HepG2 (cell line): ENCODE measurements at regions not wholly inside any gene's neighbourhood (a gene's known extent, or its start where the extent isn't known, plus 50 kb on each side); places are given as distances from the start of the nearest gene placed in this dataset.

Source experiments
- ATAC-seq: fragments of 200-7000 bp; cut with Tn5 transposase; 3 replicates; pipeline ENCODE4 v1.9.1; 2020; ENCODE audit warnings: mild to moderate bottlenecking, moderate library complexity
- BruUV-seq: library from RNA; stranded (reverse); fragments of 400-500 nt; replicated peaks from 2 replicates; lab custom pipeline; 2021; lab: Mats Ljungman, UMichigan
- CTCF ChIA-PET: fragments of 300-600 bp; formaldehyde crosslinking; extraction: SDS; loops from one replicate; lab custom pipeline; 2021; ENCODE audit warnings: low total read pairs, inconsistent platforms, low intra/inter-chr PET ratio; lab: Yijun Ruan, JAX
- POLR2A ChIA-PET: fragments of 350-600 bp; sonication (Branson Sonifier 250); formaldehyde crosslinking; loops from one replicate; lab custom pipeline; 2020; ENCODE audit warnings: antibody characterized with exemption, inconsistent platforms; lab: Yijun Ruan, JAX
- DNase-seq: peaks from one replicate; pipeline ENCODE4 v3.0.0-alpha.2; 2015; ENCODE audit warnings: low spot score
- FAIRE-seq: peaks from 3 replicates; lab custom pipeline; 2011; peaks lifted over from hg19 to GRCh38; lab: Jason Lieb, UNC
- H2AFZ ChIP-seq: one replicate; pipeline ENCODE4 v1.6.1; 2011; ENCODE audit warnings: low read length, inconsistent platforms
- H3K27ac ChIP-seq: fragments of 300-600 bp; 3 replicates; pipeline ENCODE4 v1.8.0; 2011; ENCODE audit warnings: mixed run types, mild to moderate bottlenecking, mixed read lengths, low read length, inconsistent platforms; ENCODE audit not compliant: insufficient read depth; ENCODE audit errors: extremely low read length
- H3K27me3 ChIP-seq, 2 experiments: fragments of 200-600 bp in 1 of 2; 2 replicates in 1 of 2; 3 replicates in 1 of 2; pipeline versions ENCODE4 v1.6.0 to v1.8.0; 2011; ENCODE audit warnings: low read length in 2 of 2, mild to moderate bottlenecking in 2 of 2, moderate library complexity in 2 of 2, inconsistent platforms in 1 of 2; ENCODE audit not compliant: insufficient read depth in 2 of 2, control insufficient read depth in 1 of 2
- H3K36me3 ChIP-seq, 2 experiments: fragments of 200-600 bp in 1 of 2; replicated peaks in 1 of 2; 2 replicates in 1 of 2; 3 replicates in 1 of 2; pipeline versions ENCODE4 v1.5.1 to v1.8.0; 2011; ENCODE audit warnings: low read length in 2 of 2, inconsistent platforms in 1 of 2; ENCODE audit not compliant: insufficient read depth in 2 of 2, control insufficient read depth in 1 of 2
- H3K4me1 ChIP-seq: 2 replicates; pipeline ENCODE4 v1.5.1; 2012; ENCODE audit warnings: low read length, inconsistent platforms; ENCODE audit not compliant: insufficient read depth
- H3K4me2 ChIP-seq: 2 replicates; pipeline ENCODE4 v1.6.0; 2011; ENCODE audit warnings: low read depth, low read length, inconsistent platforms
- H3K4me3 ChIP-seq, 3 experiments: fragments of 200-600 bp in 1 of 3; sonication (generic), shearing (Covaris generic) in 1 of 3; replicated peaks in 1 of 3; 2 replicates each; pipeline ENCODE4 v1.5.1; 2011 to 2016; ENCODE audit warnings: low read length in 3 of 3, inconsistent platforms in 2 of 3, low read depth in 2 of 3, mild to moderate bottlenecking in 2 of 3, control low read depth in 1 of 3, mixed read lengths in 1 of 3; ENCODE audit not compliant: insufficient read depth in 1 of 3
- H3K79me2 ChIP-seq: one replicate; pipeline ENCODE4 v1.6.1; 2011; ENCODE audit warnings: low read length, inconsistent platforms; ENCODE audit not compliant: insufficient read depth
- H3K9ac ChIP-seq: 2 replicates; pipeline ENCODE4 v1.6.0; 2011; ENCODE audit warnings: mild to moderate bottlenecking, low read depth, low read length, inconsistent platforms; ENCODE audit not compliant: insufficient read depth
- H3K9me3 ChIP-seq: 2 replicates; pipeline ENCODE4 v1.5.1; 2012; ENCODE audit warnings: mild to moderate bottlenecking, low read length
- H4K20me1 ChIP-seq: 2 replicates; pipeline ENCODE4 v1.6.0; 2011; ENCODE audit warnings: inconsistent platforms, mild to moderate bottlenecking, low read length, moderate library complexity; ENCODE audit not compliant: insufficient read depth
- ARHGAP35 ChIP-seq: sonication (generic); formaldehyde crosslinking; IDR thresholded peaks from 2 replicates; pipeline ENCODE4 v1.9.0; 2022; ENCODE audit warnings: mild to moderate bottlenecking, inconsistent platforms, moderate library complexity, missing genetic modification reagents, borderline replicate concordance
- ARID2 ChIP-seq: sonication (generic); formaldehyde crosslinking; IDR thresholded peaks from 2 replicates; pipeline ENCODE4 v1.8.1; 2022; ENCODE audit warnings: mild to moderate bottlenecking, missing genetic modification reagents, borderline replicate concordance
- ASH2L ChIP-seq: fragments of 300-600, 200-600 bp; sonication (generic); IDR thresholded peaks from 2 replicates; pipeline ENCODE4 v1.7.0; 2017; ENCODE audit warnings: low read depth, mild to moderate bottlenecking, moderate library complexity, mixed read lengths, low read length; ENCODE audit not compliant: insufficient read length
- ATF6 ChIP-seq: sonication (generic); formaldehyde crosslinking; conservative IDR thresholded peaks from 2 replicates; pipeline ENCODE4 v1.4.0; 2020; ENCODE audit warnings: missing genetic modification reagents
- IKZF4 ChIP-seq: sonication (generic); formaldehyde crosslinking; IDR thresholded peaks from 2 replicates; pipeline ENCODE4 v1.5.1; 2020; ENCODE audit warnings: borderline replicate concordance, mild to moderate bottlenecking, low read depth, missing genetic modification reagents; ENCODE audit errors: not compliant biosample characterization
- ZNF350 ChIP-seq: sonication (generic); formaldehyde crosslinking; IDR thresholded peaks from 2 replicates; pipeline ENCODE4 v1.4.0; 2020; ENCODE audit warnings: mild to moderate bottlenecking, low read depth, missing genetic modification reagents, borderline replicate concordance
- ZNF7 ChIP-seq: IDR thresholded peaks from 2 replicates; pipeline ENCODE4 v1.6.1; 2016; ENCODE audit warnings: missing biosample characterization, missing genetic modification reagents
- ZNF879 ChIP-seq: sonication (generic); formaldehyde crosslinking; IDR thresholded peaks from 2 replicates; pipeline ENCODE4 v1.8.1; 2023; ENCODE audit warnings: missing genetic modification reagents
- WGBS: methylation state at CpG from one replicate; pipeline ENCODE4 v1.1.6; 2017; ENCODE audit warnings: low lambda C conversion rate; 5-methylcytosine and 5-hydroxymethylcytosine counted together
- in situ Hi-C: cut with HindIII; loops from 2 replicates; pipeline ENCODE4 v1.10.0; 2017; ENCODE audit warnings: low pct_unique_long_range_greater_than_20kb; ENCODE audit not compliant: extremely low pct_ligation_motif_present
- intact Hi-C: fragments of 100-400 bp; cut with micrococcal nuclease; formaldehyde crosslinking; loops from one replicate; pipeline ENCODE4 v1.10.0; 2022; ENCODE audit not compliant: unreplicated experiment
- TF ChIP-seq, protein P1 (sequence below): sonication (generic); formaldehyde crosslinking; IDR thresholded peaks from 2 replicates; pipeline ENCODE4 v1.4.0; 2020; ENCODE audit warnings: missing genetic modification reagents, mild to moderate bottlenecking, borderline replicate concordance
- TF ChIP-seq, protein P2 (sequence below): sonication (generic); formaldehyde crosslinking; IDR thresholded peaks from one replicate; pipeline ENCODE4 v1.5.1; 2020; ENCODE audit warnings: mild to moderate bottlenecking, missing genetic modification reagents; ENCODE audit errors: not compliant biosample characterization

- in situ Hi-C loops: no loop called here
- ChIA-PET POLR2A (interaction anchor here (0.6 to 1.8 kb wide), 9 partner anchors 9 to 353 kb away, joined by 3 to 6 read pairs (median 3); partner anchors contain the start of gene ZNF337), CTCF (no interaction called here)
- 3% methylated on average over 36 of the region's 36 CpGs for WGBS
- Histone ChIP-seq H3K9me3 (no peaks in the 10 kb centered on the region), H3K27me3 (no peaks in the 10 kb centered on the region; a peak in 1 of 5 replicates), H2AFZ (peak overlapping the region; percentile 99), H3K9ac (peak overlapping the region; percentile 77), H3K36me3 (no peaks in the 10 kb centered on the region), H3K4me1 (peaks cover 24% of the 10 kb centered on the region), H3K4me3 (peak overlapping the region; percentile 62 to 85 (median 74)), H4K20me1 (no peaks in the 10 kb centered on the region), H3K79me2 (no peaks in the 10 kb centered on the region), H3K27ac (peak overlapping the region; percentile 19), H3K4me2 (peak overlapping the region; percentile 100)
- ATAC-seq (peak; percentile 96), FAIRE-seq (no peak), DNase-seq (peak; percentile 70)
- TSS peak; percentile 64 for BruUV-seq
- intact Hi-C loops: loop anchor here (1.0 to 5.0 kb wide), 3 partner anchors 32 to 116 kb away; partner anchors contain the start of gene ZNF337
- TF ChIP-seq ARID2 (CRISPR knock-in tag) (no peak), ZNF7 (CRISPR knock-in tag) (no peak), ATF6 (CRISPR knock-in tag) (no peak), IKZF4 (CRISPR knock-in tag) (peak; percentile 8), ARHGAP35 (CRISPR knock-in tag) (no peak; the same call in 1 of the 2 replicates), ZNF350 (CRISPR knock-in tag) (peak; percentile 71), ZNF879 (CRISPR knock-in tag) (no peak), ASH2L (peak; percentile 65)
- TF ChIP-seq, protein P1, sequence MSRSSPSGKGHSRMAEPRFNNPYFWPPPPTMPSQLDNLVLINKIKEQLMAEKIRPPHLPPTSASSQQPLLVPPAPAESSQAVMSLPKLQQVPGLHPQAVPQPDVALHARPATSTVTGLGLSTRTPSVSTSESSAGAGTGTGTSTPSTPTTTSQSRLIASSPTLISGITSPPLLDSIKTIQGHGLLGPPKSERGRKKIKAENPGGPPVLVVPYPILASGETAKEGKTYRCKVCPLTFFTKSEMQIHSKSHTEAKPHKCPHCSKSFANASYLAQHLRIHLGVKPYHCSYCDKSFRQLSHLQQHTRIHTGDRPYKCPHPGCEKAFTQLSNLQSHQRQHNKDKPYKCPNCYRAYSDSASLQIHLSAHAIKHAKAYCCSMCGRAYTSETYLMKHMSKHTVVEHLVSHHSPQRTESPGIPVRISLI (CRISPR knock-in tag): peak; percentile 57; the same call in 1 of the 2 replicates
- TF ChIP-seq, protein P2, sequence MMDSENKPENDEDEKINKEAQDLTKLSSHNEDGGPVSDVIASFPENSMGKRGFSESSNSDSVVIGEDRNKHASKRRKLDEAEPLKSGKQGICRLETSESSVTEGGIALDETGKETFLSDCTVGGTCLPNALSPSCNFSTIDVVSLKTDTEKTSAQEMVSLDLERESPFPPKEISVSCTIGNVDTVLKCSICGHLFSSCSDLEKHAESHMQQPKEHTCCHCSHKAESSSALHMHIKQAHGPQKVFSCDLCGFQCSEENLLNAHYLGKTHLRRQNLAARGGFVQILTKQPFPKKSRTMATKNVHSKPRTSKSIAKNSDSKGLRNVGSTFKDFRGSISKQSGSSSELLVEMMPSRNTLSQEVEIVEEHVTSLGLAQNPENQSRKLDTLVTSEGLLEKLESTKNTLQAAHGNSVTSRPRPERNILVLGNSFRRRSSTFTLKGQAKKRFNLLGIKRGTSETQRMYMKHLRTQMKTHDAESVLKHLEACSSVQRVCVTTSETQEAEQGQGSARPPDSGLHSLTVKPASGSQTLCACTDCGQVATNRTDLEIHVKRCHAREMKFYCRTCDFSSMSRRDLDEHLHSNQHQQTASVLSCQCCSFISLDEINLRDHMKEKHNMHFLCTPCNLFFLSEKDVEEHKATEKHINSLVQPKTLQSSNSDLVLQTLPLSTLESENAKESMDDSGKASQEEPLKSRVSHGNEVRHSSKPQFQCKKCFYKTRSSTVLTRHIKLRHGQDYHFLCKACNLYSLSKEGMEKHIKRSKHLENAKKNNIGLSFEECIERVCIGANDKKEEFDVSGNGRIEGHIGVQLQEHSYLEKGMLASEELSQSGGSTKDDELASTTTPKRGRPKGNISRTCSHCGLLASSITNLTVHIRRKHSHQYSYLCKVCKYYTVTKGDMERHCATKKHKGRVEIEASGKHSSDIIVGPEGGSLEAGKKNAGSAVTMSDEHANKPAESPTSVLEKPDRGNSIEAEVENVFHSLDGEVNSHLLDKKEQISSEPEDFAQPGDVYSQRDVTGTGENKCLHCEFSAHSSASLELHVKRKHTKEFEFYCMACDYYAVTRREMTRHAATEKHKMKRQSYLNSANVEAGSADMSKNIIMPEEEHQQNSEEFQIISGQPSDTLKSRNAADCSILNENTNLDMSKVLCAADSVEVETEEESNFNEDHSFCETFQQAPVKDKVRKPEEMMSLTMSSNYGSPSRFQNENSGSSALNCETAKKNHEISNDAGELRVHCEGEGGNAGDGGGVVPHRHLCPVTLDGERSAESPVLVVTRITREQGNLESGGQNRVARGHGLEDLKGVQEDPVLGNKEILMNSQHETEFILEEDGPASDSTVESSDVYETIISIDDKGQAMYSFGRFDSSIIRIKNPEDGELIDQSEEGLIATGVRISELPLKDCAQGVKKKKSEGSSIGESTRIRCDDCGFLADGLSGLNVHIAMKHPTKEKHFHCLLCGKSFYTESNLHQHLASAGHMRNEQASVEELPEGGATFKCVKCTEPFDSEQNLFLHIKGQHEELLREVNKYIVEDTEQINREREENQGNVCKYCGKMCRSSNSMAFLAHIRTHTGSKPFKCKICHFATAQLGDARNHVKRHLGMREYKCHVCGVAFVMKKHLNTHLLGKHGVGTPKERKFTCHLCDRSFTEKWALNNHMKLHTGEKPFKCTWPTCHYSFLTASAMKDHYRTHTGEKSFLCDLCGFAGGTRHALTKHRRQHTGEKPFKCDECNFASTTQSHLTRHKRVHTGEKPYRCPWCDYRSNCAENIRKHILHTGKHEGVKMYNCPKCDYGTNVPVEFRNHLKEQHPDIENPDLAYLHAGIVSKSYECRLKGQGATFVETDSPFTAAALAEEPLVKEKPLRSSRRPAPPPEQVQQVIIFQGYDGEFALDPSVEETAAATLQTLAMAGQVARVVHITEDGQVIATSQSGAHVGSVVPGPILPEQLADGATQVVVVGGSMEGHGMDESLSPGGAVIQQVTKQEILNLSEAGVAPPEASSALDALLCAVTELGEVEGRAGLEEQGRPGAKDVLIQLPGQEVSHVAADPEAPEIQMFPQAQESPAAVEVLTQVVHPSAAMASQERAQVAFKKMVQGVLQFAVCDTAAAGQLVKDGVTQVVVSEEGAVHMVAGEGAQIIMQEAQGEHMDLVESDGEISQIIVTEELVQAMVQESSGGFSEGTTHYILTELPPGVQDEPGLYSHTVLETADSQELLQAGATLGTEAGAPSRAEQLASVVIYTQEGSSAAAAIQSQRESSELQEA: peak; percentile 47
Observed at GRCh38 chr20:25750765-25751696, 54.4 kb upstream of the ZNF337 start.
